Vagina (tissue), 2 donors: ENCODE measurements at regions not wholly inside any gene's neighbourhood (a gene's known extent, or its start where the extent isn't known, plus 50 kb on each side); places are given as distances from the start of the nearest gene placed in this dataset.

ENCODE experiments used
- CTCF ChIP-seq, 3 experiments: fragments of 450-650 bp in 2 of 3; fragments of 200-600 bp in 1 of 3; sonication (generic) in 1 of 3; IDR thresholded peaks; one replicate each; pipeline ENCODE4 v1.5.1; 2017 to 2019; ENCODE audit warnings: antibody characterized with exemption in 3 of 3, mild to moderate bottlenecking in 2 of 3, moderate library complexity in 2 of 3
- POLR2A ChIP-seq, 2 donors: fragments of 450-650 bp; IDR thresholded peaks; one replicate each; pipeline ENCODE4 v1.6.1; 2017; ENCODE audit warnings: antibody characterized with exemption in 2 of 2, mild to moderate bottlenecking in 2 of 2, moderate library complexity in 2 of 2
- POLR2AphosphoS5 ChIP-seq, 2 donors: sonication (generic); formaldehyde crosslinking; IDR thresholded peaks; one replicate each; pipeline ENCODE4 v1.9.0; 2017; ENCODE audit warnings: antibody characterized with exemption in 2 of 2, mild to moderate bottlenecking in 2 of 2, low read depth in 1 of 2; ENCODE audit not compliant: insufficient read depth in 1 of 2

- no peak for TF ChIP-seq POLR2A (IDR thresholded peaks at IDR 0.05)
- TF ChIP-seq CTCF (IDR thresholded peaks at IDR 0.05), result no peak
- TF ChIP-seq POLR2AphosphoS5 (IDR thresholded peaks at IDR 0.05; ENCODE audit: insufficient read depth in 1 of 2, low read depth in 1 of 2), result no peak
Observed at GRCh38 chr5:36357391-36357975, 55.8 kb upstream of the RANBP3L start.
